Stimulated activated naive CD8-positive, alpha-beta T cell treated with anti-CD3 and anti-CD28 coated beads, Interleukin-15, Interleukin-2, amounts not matched to agents 100 ng/mL and 50 ng/mL, for 24 hours (primary cell): ENCODE measurements at regions not wholly inside any gene's neighbourhood (a gene's known extent, or its start where the extent isn't known, plus 50 kb on each side); places are given as distances from the start of the nearest gene placed in this dataset.

Experiments used
- H3K27ac Mint-ChIP-seq: one replicate; pipeline ENCODE4 v1.8.0; 2021; ENCODE audit warnings: mild to moderate bottlenecking, mixed read lengths
- H3K27me3 Mint-ChIP-seq: one replicate; pipeline ENCODE4 v1.8.0; 2021; ENCODE audit warnings: mixed read lengths
- H3K36me3 Mint-ChIP-seq: one replicate; pipeline ENCODE4 v1.8.0; 2021; ENCODE audit warnings: low read depth, mixed read lengths
- H3K4me1 Mint-ChIP-seq: one replicate; pipeline ENCODE4 v1.8.0; 2021; ENCODE audit warnings: low read depth, mixed read lengths
- H3K4me3 Mint-ChIP-seq: one replicate; pipeline ENCODE4 v1.8.0; 2021; ENCODE audit warnings: mild to moderate bottlenecking, mixed read lengths
- H3K9me3 Mint-ChIP-seq: one replicate; pipeline ENCODE4 v1.8.0; 2021; ENCODE audit warnings: mixed read lengths

- no peaks in the 10 kb centered on the region for H3K27me3 Mint-ChIP-seq
- H3K9me3 Mint-ChIP-seq, result no peaks in the 10 kb centered on the region
- no peaks in the 10 kb centered on the region for H3K36me3 Mint-ChIP-seq
- no peaks in the 10 kb centered on the region for H3K4me1 Mint-ChIP-seq
- H3K4me3 Mint-ChIP-seq, result no peak overlapping the region
- no peak overlapping the region for H3K27ac Mint-ChIP-seq
These were observed 677.2 kb upstream of the TENM4 start for GRCh38 chr11:80118073-80118472.

- Mint-ChIP-seq H3K36me3 (no peaks in the 10 kb centered on the region), H3K27ac (no peak overlapping the region), H3K9me3 (peaks cover 5% of the 10 kb centered on the region), H3K27me3 (no peaks in the 10 kb centered on the region), H3K4me1 (no peaks in the 10 kb centered on the region), H3K4me3 (no peak overlapping the region)
These were observed 676.0 kb upstream of the TENM4 start for GRCh38 chr11:80116796-80117195.

- no peak overlapping the region for H3K4me3 Mint-ChIP-seq
- no peak overlapping the region for H3K27ac Mint-ChIP-seq
- H3K4me1 Mint-ChIP-seq, result no peaks in the 10 kb centered on the region
- H3K9me3 Mint-ChIP-seq, result peaks cover 15% of the 10 kb centered on the region
- no peaks in the 10 kb centered on the region for H3K36me3 Mint-ChIP-seq
- no peaks in the 10 kb centered on the region for H3K27me3 Mint-ChIP-seq
These were observed 668.8 kb upstream of the TENM4 start for GRCh38 chr11:80109652-80110051.

- Mint-ChIP-seq H3K4me1 (no peaks in the 10 kb centered on the region), H3K4me3 (no peak overlapping the region), H3K36me3 (no peaks in the 10 kb centered on the region), H3K9me3 (peaks cover 15% of the 10 kb centered on the region), H3K27ac (no peak overlapping the region), H3K27me3 (no peaks in the 10 kb centered on the region)
These were observed 668.2 kb upstream of the TENM4 start for GRCh38 chr11:80109031-80109430.

- Mint-ChIP-seq H3K4me3 (no peak overlapping the region), H3K36me3 (no peaks in the 10 kb centered on the region), H3K9me3 (peaks cover 18% of the 10 kb centered on the region), H3K27ac (no peak overlapping the region), H3K27me3 (no peaks in the 10 kb centered on the region), H3K4me1 (no peaks in the 10 kb centered on the region)
These were observed 666.6 kb upstream of the TENM4 start for GRCh38 chr11:80107415-80107814.

- Mint-ChIP-seq H3K27me3 (no peaks in the 10 kb centered on the region), H3K9me3 (peaks cover 13% of the 10 kb centered on the region), H3K36me3 (no peaks in the 10 kb centered on the region), H3K4me3 (no peak overlapping the region), H3K27ac (no peak overlapping the region), H3K4me1 (no peaks in the 10 kb centered on the region)
These were observed 663.4 kb upstream of the TENM4 start for GRCh38 chr11:80104191-80104590.

- H3K36me3 Mint-ChIP-seq, result no peaks in the 10 kb centered on the region
- H3K27me3 Mint-ChIP-seq, result no peaks in the 10 kb centered on the region
- no peak overlapping the region for H3K4me3 Mint-ChIP-seq
- no peaks in the 10 kb centered on the region for H3K4me1 Mint-ChIP-seq
- H3K27ac Mint-ChIP-seq, result no peak overlapping the region
- H3K9me3 Mint-ChIP-seq, result peaks cover 13% of the 10 kb centered on the region
These were observed 662.5 kb upstream of the TENM4 start for GRCh38 chr11:80103142-80103859.

GRCh38 chr11:80097146-80097545 lies 656.3 kb upstream of the TENM4 start:
- no peaks in the 10 kb centered on the region for H3K36me3 Mint-ChIP-seq
- H3K27ac Mint-ChIP-seq, result no peak overlapping the region
- H3K4me3 Mint-ChIP-seq, result no peak overlapping the region
- H3K27me3 Mint-ChIP-seq, result no peaks in the 10 kb centered on the region
- H3K9me3 Mint-ChIP-seq, result peaks cover 4% of the 10 kb centered on the region
- H3K4me1 Mint-ChIP-seq, result no peaks in the 10 kb centered on the region

- Mint-ChIP-seq H3K36me3 (no peaks in the 10 kb centered on the region), H3K9me3 (peaks cover 4% of the 10 kb centered on the region), H3K27ac (no peak overlapping the region), H3K4me1 (no peaks in the 10 kb centered on the region), H3K4me3 (no peak overlapping the region), H3K27me3 (no peaks in the 10 kb centered on the region)
These were observed 655.9 kb upstream of the TENM4 start for GRCh38 chr11:80096736-80097135.

GRCh38 chr11:80086496-80087055 lies 645.7 kb upstream of the TENM4 start:
- H3K36me3 Mint-ChIP-seq, result no peaks in the 10 kb centered on the region
- no peaks in the 10 kb centered on the region for H3K4me1 Mint-ChIP-seq
- H3K27ac Mint-ChIP-seq, result no peak overlapping the region
- H3K27me3 Mint-ChIP-seq, result no peaks in the 10 kb centered on the region
- peaks cover 4% of the 10 kb centered on the region for H3K9me3 Mint-ChIP-seq
- no peak overlapping the region for H3K4me3 Mint-ChIP-seq

- Mint-ChIP-seq H3K36me3 (no peaks in the 10 kb centered on the region), H3K4me3 (no peak overlapping the region), H3K27me3 (no peaks in the 10 kb centered on the region), H3K4me1 (no peaks in the 10 kb centered on the region), H3K9me3 (peaks cover 4% of the 10 kb centered on the region), H3K27ac (no peak overlapping the region)
These were observed 644.7 kb upstream of the TENM4 start for GRCh38 chr11:80085563-80085962.

GRCh38 chr11:80084608-80085007 lies 643.8 kb upstream of the TENM4 start:
- Mint-ChIP-seq H3K4me3 (no peak overlapping the region), H3K27ac (no peak overlapping the region), H3K9me3 (peaks cover 4% of the 10 kb centered on the region), H3K4me1 (no peaks in the 10 kb centered on the region), H3K36me3 (no peaks in the 10 kb centered on the region), H3K27me3 (no peaks in the 10 kb centered on the region)

GRCh38 chr11:80083531-80083951 lies 642.7 kb upstream of the TENM4 start:
- no peaks in the 10 kb centered on the region for H3K4me1 Mint-ChIP-seq
- H3K27ac Mint-ChIP-seq, result no peak overlapping the region
- no peaks in the 10 kb centered on the region for H3K36me3 Mint-ChIP-seq
- no peaks in the 10 kb centered on the region for H3K27me3 Mint-ChIP-seq
- H3K4me3 Mint-ChIP-seq, result no peak overlapping the region
- peaks cover 4% of the 10 kb centered on the region for H3K9me3 Mint-ChIP-seq

- no peaks in the 10 kb centered on the region for H3K4me1 Mint-ChIP-seq
- H3K27me3 Mint-ChIP-seq, result no peaks in the 10 kb centered on the region
- peaks cover 4% of the 10 kb centered on the region for H3K9me3 Mint-ChIP-seq
- no peak overlapping the region for H3K27ac Mint-ChIP-seq
- H3K36me3 Mint-ChIP-seq, result no peaks in the 10 kb centered on the region
- H3K4me3 Mint-ChIP-seq, result no peak overlapping the region
These were observed 641.6 kb upstream of the TENM4 start for GRCh38 chr11:80082406-80082805.

- H3K4me3 Mint-ChIP-seq, result no peak overlapping the region
- no peaks in the 10 kb centered on the region for H3K4me1 Mint-ChIP-seq
- no peak overlapping the region for H3K27ac Mint-ChIP-seq
- peaks cover 5% of the 10 kb centered on the region for H3K9me3 Mint-ChIP-seq
- no peaks in the 10 kb centered on the region for H3K27me3 Mint-ChIP-seq
- H3K36me3 Mint-ChIP-seq, result no peaks in the 10 kb centered on the region
These were observed 636.3 kb upstream of the TENM4 start for GRCh38 chr11:80077113-80077512.

- Mint-ChIP-seq H3K9me3 (peaks cover 15% of the 10 kb centered on the region), H3K27me3 (no peaks in the 10 kb centered on the region), H3K36me3 (no peaks in the 10 kb centered on the region), H3K27ac (no peak overlapping the region), H3K4me1 (no peaks in the 10 kb centered on the region), H3K4me3 (no peak overlapping the region)
These were observed 634.0 kb upstream of the TENM4 start for GRCh38 chr11:80074837-80075236.
